IPS DF 6.9 (cell line): ENCODE measurements at regions not wholly inside any gene's neighbourhood (a gene's known extent, or its start where the extent isn't known, plus 50 kb on each side); places are given as distances from the start of the nearest gene placed in this dataset.

Experiments
- DNase-seq: peaks from one replicate; pipeline ENCODE4 v3.0.0-alpha.2; 2013; ENCODE audit warnings: low read depth, low spot score
- H3K27ac ChIP-seq: one replicate; pipeline ENCODE4 v1.5.1; 2013; ENCODE audit warnings: low read length, control low read depth
- H3K27me3 ChIP-seq: 2 replicates; pipeline ENCODE4 v1.6.1; 2013; ENCODE audit warnings: mild to moderate bottlenecking, low read length; ENCODE audit not compliant: control insufficient read depth, insufficient read depth
- H3K36me3 ChIP-seq: 2 replicates; pipeline ENCODE4 v1.6.1; 2013; ENCODE audit warnings: low read length; ENCODE audit not compliant: control insufficient read depth, insufficient read depth
- H3K4me1 ChIP-seq: 2 replicates; pipeline ENCODE4 v1.6.1; 2013; ENCODE audit warnings: low read length; ENCODE audit not compliant: control insufficient read depth, insufficient read depth
- H3K4me3 ChIP-seq: 2 replicates; pipeline ENCODE4 v1.5.1; 2013; ENCODE audit warnings: mild to moderate bottlenecking, low read length
- H3K9me3 ChIP-seq: 2 replicates; pipeline ENCODE4 v1.6.1; 2013; ENCODE audit warnings: low read length, inconsistent platforms; ENCODE audit not compliant: control insufficient read depth, insufficient read depth
- WGBS: extraction: QIAGEN DNeasy Blood & Tissue Kit; methylation state at CpG from one replicate; pipeline ENCODE4 v1.1.7; 2013; ENCODE audit warnings: mixed read lengths, missing lambda C conversion rate; ENCODE audit not compliant: insufficient read length, insufficient coverage; 5-methylcytosine and 5-hydroxymethylcytosine counted together

DNA sequence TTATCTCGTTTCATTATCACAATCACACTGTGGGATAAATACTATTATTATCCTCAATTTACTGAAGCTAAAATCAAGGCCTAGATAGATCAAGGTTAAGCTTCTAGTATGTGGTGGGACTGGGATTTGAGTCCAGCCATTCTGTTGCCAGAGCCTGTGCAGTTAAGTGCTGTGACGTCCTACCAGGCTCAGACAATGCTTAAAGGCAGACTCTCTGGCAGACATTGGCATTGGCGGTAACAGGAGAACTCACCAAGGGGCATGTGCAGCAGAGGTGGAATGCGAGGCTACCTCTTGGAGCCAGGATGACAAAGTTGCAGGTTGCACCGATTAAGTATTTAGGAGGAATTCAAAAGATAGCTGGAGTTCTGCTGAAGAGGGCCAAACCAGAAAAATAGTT, 155.6 kb upstream of the IFNG-AS1 start:
- DNase-seq = no peak
- H3K27ac ChIP-seq = no peak overlapping the region
- no peaks in the 10 kb centered on the region for H3K9me3 ChIP-seq
- H3K36me3 ChIP-seq = no peaks in the 10 kb centered on the region
- H3K4me1 ChIP-seq = no peaks in the 10 kb centered on the region
- WGBS = no CpG with 5 or more reads among the region's 5 CpGs
- H3K27me3 ChIP-seq = no peaks in the 10 kb centered on the region
- H3K4me3 ChIP-seq = no peak overlapping the region

DNA sequence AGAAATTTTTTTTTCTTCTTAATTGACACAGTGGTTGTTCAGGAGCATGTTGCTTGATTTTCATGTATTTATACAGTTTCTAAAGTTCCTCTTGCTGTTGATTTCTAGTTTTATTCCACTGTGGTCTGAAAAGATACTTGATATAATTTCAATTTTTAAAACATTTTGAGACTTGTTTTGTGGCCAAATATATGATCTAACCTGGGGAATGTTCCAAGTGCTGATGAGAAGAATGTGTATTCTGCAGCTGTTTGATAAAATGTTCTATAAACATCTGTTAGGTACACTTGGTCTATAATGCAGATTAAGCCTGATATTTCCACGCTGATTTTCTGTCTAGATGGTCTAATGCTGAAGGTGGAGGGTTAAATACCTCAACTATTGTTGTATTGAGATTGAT, 151.4 kb upstream of the IFNG-AS1 start:
- no peak for DNase-seq
- Histone ChIP-seq H3K36me3 (no peaks in the 10 kb centered on the region), H3K27ac (no peak overlapping the region), H3K27me3 (no peaks in the 10 kb centered on the region), H3K4me3 (no peak overlapping the region), H3K9me3 (no peaks in the 10 kb centered on the region), H3K4me1 (no peaks in the 10 kb centered on the region)
- no CpG with 5 or more reads among the region's 1 CpG for WGBS

DNA sequence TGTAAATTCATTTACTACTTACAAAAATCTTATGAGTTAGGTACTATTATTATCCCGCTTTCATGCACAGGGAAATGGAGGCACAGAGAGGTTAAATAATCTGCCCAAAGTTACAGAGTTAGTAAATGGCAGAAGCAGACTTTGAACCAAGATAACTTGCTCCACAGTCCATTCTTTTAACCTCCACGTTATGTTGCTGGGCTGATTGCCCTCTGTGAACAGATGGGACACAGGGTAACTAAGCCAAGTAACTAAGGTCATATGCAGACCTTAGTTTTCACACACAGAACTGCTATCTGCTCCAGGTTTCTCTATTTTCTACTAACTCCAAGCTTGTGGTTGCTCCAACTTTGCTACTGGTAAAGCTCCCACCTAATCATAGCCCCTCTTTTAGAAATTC, 147.1 kb upstream of the IFNG-AS1 start:
- Histone ChIP-seq H3K36me3 (no peaks in the 10 kb centered on the region), H3K27ac (no peak overlapping the region), H3K9me3 (no peaks in the 10 kb centered on the region), H3K27me3 (no peaks in the 10 kb centered on the region), H3K4me1 (no peaks in the 10 kb centered on the region), H3K4me3 (no peak overlapping the region)
- no peak for DNase-seq
- WGBS = no CpG with 5 or more reads among the region's 2 CpGs

GRCh38 chr12:67843257-67843656, 146.0 kb upstream of the IFNG-AS1 start:
- no peak overlapping the region for H3K27ac ChIP-seq
- H3K4me3 ChIP-seq = no peak overlapping the region
- WGBS = no CpG with 5 or more reads among the region's 3 CpGs
- H3K36me3 ChIP-seq = no peaks in the 10 kb centered on the region
- H3K9me3 ChIP-seq = no peaks in the 10 kb centered on the region
- H3K4me1 ChIP-seq = no peaks in the 10 kb centered on the region
- no peaks in the 10 kb centered on the region for H3K27me3 ChIP-seq
- no peak for DNase-seq

DNA sequence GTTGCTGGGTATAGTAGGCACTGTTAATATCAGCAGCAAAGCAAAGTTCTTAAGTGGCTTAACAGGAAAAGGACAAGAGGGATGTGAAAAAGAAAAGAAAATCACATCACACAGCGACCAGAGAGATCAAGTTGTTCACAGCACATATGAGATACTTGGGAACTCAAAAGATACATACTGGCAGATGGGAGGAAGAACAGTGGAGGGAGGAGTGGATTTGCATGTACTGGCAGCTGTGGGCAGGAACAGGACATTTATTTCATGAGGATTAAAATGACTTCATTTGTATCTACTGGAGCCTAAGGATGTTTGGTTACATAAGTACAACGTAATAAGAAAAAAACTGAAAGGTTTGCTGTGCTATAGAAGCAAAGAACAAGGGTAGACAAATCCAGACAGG, 136.5 kb upstream of the IFNG-AS1 start:
- Histone ChIP-seq H3K4me3 (no peak overlapping the region), H3K27me3 (no peaks in the 10 kb centered on the region), H3K36me3 (no peaks in the 10 kb centered on the region), H3K27ac (no peak overlapping the region), H3K4me1 (no peaks in the 10 kb centered on the region), H3K9me3 (no peaks in the 10 kb centered on the region; the same call in 1 of the 2 replicates)
- no CpG with 5 or more reads among the region's 2 CpGs for WGBS
- DNase-seq = no peak

DNA sequence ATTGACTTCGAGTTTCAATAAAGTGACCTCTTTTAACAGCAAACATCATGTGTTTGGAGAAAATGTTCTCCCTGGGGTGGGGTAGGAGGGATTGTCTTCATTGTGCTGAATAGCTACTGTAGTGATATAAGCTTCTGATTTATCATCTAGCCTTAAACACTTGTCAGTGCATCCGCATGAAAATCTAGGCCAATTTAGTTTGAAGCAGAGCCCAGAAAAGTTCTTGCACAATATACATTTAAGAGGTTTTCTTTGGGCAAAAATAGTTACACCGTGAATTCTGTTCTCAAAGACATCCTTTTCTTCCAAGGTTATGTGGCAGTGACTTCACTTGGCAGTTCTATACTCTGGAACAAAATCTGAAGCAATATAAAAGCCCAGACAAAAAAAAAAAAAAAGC, 136.0 kb upstream of the IFNG-AS1 start:
- H3K4me1 ChIP-seq = no peaks in the 10 kb centered on the region
- no peaks in the 10 kb centered on the region; the same call in 1 of the 2 replicates for H3K9me3 ChIP-seq
- WGBS = no CpG with 5 or more reads among the region's 3 CpGs
- H3K27me3 ChIP-seq = no peaks in the 10 kb centered on the region
- H3K36me3 ChIP-seq = no peaks in the 10 kb centered on the region
- no peak overlapping the region for H3K4me3 ChIP-seq
- no peak overlapping the region for H3K27ac ChIP-seq
- no peak for DNase-seq

- WGBS = no CpG with 5 or more reads among the region's 1 CpG
- Histone ChIP-seq H3K27me3 (no peaks in the 10 kb centered on the region), H3K9me3 (no peaks in the 10 kb centered on the region; the same call in 1 of the 2 replicates), H3K36me3 (no peaks in the 10 kb centered on the region), H3K27ac (no peak overlapping the region), H3K4me3 (no peak overlapping the region), H3K4me1 (no peaks in the 10 kb centered on the region)
- no peak for DNase-seq
Measured at GRCh38 chr12:67854351-67854750, 134.9 kb upstream of the IFNG-AS1 start.

- H3K4me1 ChIP-seq = no peaks in the 10 kb centered on the region
- no peaks in the 10 kb centered on the region for H3K27me3 ChIP-seq
- no peak overlapping the region for H3K4me3 ChIP-seq
- no peaks in the 10 kb centered on the region for H3K9me3 ChIP-seq
- H3K27ac ChIP-seq = no peak overlapping the region
- no peak for DNase-seq
- H3K36me3 ChIP-seq = no peaks in the 10 kb centered on the region
Measured at GRCh38 chr12:67855103-67855502, 134.1 kb upstream of the IFNG-AS1 start.

- no peak for DNase-seq
- Histone ChIP-seq H3K9me3 (no peaks in the 10 kb centered on the region), H3K4me3 (no peak overlapping the region), H3K4me1 (no peaks in the 10 kb centered on the region), H3K27me3 (no peaks in the 10 kb centered on the region), H3K27ac (no peak overlapping the region), H3K36me3 (no peaks in the 10 kb centered on the region)
- no CpG with 5 or more reads among the region's 4 CpGs for WGBS
Measured at GRCh38 chr12:67871231-67871630, 118.0 kb upstream of the IFNG-AS1 start.

DNA sequence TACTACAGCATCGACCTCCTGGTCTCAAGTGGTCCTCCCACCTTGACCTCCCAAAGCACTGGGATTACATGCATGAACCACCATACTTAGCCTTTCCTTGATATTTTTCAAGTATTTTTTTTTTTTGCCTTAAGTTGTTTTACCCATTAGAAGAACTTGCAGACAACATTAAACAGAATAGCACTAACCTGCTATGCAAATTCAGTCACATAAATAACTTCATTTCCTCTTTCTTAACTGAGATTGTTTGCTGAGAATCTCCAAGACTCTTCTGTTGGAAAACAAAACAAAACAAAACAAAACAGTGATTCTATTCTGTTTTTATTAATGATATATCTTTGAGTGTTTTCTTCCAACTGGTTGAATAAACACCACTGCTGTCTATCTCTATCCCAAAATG, 115.9 kb upstream of the IFNG-AS1 start:
- Histone ChIP-seq H3K36me3 (no peaks in the 10 kb centered on the region), H3K27me3 (no peaks in the 10 kb centered on the region), H3K4me3 (no peak overlapping the region), H3K4me1 (no peaks in the 10 kb centered on the region), H3K27ac (no peak overlapping the region), H3K9me3 (no peaks in the 10 kb centered on the region)
- WGBS = no CpG with 5 or more reads among the region's 1 CpG
- no peak for DNase-seq

- Histone ChIP-seq H3K36me3 (no peaks in the 10 kb centered on the region), H3K4me3 (no peak overlapping the region), H3K27me3 (no peaks in the 10 kb centered on the region), H3K9me3 (no peaks in the 10 kb centered on the region), H3K4me1 (no peaks in the 10 kb centered on the region), H3K27ac (no peak overlapping the region)
- DNase-seq = peak; percentile 9
Measured at GRCh38 chr12:67876305-67876915, 112.8 kb upstream of the IFNG-AS1 start.
